ENCODE measurements at regions not wholly inside any gene's neighbourhood (a gene's known extent, or its start where the extent isn't known, plus 50 kb on each side); places are given as distances from the start of the nearest gene placed in this dataset.
A peak's percentile ranks its signal among the peaks of the same experiment; 100 is the strongest.

DNA sequence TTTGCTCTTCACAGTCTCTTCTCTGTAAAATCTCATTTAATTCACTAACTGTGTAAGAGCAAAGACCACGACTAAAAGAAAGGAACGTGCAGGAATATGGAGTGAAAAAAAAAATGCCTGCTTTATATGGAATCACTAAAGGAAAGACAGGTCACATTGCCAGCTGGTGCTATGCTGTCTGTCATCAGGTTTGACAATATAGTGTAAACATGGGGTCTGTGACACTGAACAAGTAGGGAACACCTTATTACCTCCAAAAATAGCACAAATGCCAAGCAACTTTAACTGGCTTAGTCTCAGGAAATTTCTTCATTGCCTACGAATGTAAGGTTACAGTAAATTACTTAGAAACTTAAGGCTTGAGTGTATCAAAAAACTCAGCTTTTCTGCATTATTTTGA is 364.5 kb upstream of the LINC00305 start:
- no peaks in the 10 kb centered on the region for H3K9me2 ChIP-seq (ENCODE audit: insufficient read depth, low read length)
- no peak overlapping the region for H2AFZ ChIP-seq (ENCODE audit: low read depth, low read length)
- H3F3A ChIP-seq (ENCODE audit: insufficient read depth, low read length, poor library complexity, severe bottlenecking), result no peaks in the 10 kb centered on the region
- no peaks in the 10 kb centered on the region for H3K36me3 ChIP-seq (ENCODE audit: insufficient read depth, low read length)
- H3K9me3 ChIP-seq (ENCODE audit: low read length), result no peaks in the 10 kb centered on the region
- TF ChIP-seq TAF1 (IDR thresholded peaks at IDR 0.05; ENCODE audit: low read depth) (no peak), EP300 (conservative IDR thresholded peaks at IDR 0.05; ENCODE audit: poor library complexity, severe bottlenecking) (peak; percentile 72), EZH2 (IDR thresholded peaks at IDR 0.05; ENCODE audit: borderline replicate concordance, insufficient read depth, low read length, poor library complexity, severe bottlenecking) (no peak), CTCF (IDR thresholded peaks at IDR 0.05; ENCODE audit: poor library complexity, severe bottlenecking) (no peak), RAD21 (conservative IDR thresholded peaks at IDR 0.05) (no peak), SMC3 (conservative IDR thresholded peaks at IDR 0.05; ENCODE audit: poor library complexity) (no peak), POLR2AphosphoS5 (IDR thresholded peaks at IDR 0.05) (peak; percentile 66), MXI1 (conservative IDR thresholded peaks at IDR 0.05; ENCODE audit: poor library complexity, severe bottlenecking) (no peak)
- TF ChIP-seq, protein P1, sequence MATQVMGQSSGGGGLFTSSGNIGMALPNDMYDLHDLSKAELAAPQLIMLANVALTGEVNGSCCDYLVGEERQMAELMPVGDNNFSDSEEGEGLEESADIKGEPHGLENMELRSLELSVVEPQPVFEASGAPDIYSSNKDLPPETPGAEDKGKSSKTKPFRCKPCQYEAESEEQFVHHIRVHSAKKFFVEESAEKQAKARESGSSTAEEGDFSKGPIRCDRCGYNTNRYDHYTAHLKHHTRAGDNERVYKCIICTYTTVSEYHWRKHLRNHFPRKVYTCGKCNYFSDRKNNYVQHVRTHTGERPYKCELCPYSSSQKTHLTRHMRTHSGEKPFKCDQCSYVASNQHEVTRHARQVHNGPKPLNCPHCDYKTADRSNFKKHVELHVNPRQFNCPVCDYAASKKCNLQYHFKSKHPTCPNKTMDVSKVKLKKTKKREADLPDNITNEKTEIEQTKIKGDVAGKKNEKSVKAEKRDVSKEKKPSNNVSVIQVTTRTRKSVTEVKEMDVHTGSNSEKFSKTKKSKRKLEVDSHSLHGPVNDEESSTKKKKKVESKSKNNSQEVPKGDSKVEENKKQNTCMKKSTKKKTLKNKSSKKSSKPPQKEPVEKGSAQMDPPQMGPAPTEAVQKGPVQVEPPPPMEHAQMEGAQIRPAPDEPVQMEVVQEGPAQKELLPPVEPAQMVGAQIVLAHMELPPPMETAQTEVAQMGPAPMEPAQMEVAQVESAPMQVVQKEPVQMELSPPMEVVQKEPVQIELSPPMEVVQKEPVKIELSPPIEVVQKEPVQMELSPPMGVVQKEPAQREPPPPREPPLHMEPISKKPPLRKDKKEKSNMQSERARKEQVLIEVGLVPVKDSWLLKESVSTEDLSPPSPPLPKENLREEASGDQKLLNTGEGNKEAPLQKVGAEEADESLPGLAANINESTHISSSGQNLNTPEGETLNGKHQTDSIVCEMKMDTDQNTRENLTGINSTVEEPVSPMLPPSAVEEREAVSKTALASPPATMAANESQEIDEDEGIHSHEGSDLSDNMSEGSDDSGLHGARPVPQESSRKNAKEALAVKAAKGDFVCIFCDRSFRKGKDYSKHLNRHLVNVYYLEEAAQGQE (IDR thresholded peaks at IDR 0.05; ENCODE audit: borderline replicate concordance), result no peak
- no peak overlapping the region for H3K4me3 ChIP-seq (ENCODE audit: low read length)
- no peak overlapping the region for H3K27ac ChIP-seq (ENCODE audit: low read length)
- no peaks in the 10 kb centered on the region for H4K20me1 ChIP-seq (ENCODE audit: insufficient read depth)
- no peak overlapping the region for H3K4me2 ChIP-seq (ENCODE audit: low read length)
- H3K27me3 ChIP-seq (ENCODE audit: insufficient read depth, low read depth, low read length), result no peaks in the 10 kb centered on the region
- H3K79me2 ChIP-seq (replicated peaks; ENCODE audit: insufficient read depth, low read length), result no peaks in the 10 kb centered on the region
- no peak overlapping the region for H3K9ac ChIP-seq (ENCODE audit: low read length)

DNA sequence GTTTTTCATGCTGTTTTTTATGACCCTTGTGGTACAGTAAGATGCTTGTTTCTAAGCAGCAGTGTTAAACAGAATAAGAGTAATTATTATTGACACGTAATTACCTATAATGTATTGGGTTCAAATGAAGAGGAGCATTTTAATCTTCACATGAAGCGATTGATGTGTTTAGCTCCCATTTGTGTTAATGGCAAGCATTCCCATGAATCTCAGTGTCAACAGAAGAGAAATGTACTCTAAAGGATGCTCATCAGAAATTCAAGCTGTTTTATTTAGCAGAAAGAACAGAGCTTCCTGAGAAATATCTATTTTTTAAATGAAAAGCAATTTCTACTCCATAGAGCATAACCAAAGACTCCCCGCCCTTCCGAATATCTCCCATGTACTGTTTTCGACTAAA is 341.3 kb upstream of the LINC00305 start:
- Histone ChIP-seq H3K9me3 (ENCODE audit: low read length) (no peaks in the 10 kb centered on the region), H3K9me2 (ENCODE audit: insufficient read depth, low read length) (no peaks in the 10 kb centered on the region), H4K20me1 (ENCODE audit: insufficient read depth) (no peaks in the 10 kb centered on the region), H3K27me3 (ENCODE audit: insufficient read depth, low read depth, low read length) (no peaks in the 10 kb centered on the region), H3K9ac (ENCODE audit: low read length) (no peak overlapping the region), H3K4me3 (ENCODE audit: low read length) (no peak overlapping the region), H3K27ac (ENCODE audit: low read length) (no peak overlapping the region), H3K79me2 (replicated peaks; ENCODE audit: insufficient read depth, low read length) (no peaks in the 10 kb centered on the region), H3F3A (ENCODE audit: insufficient read depth, low read length, poor library complexity, severe bottlenecking) (no peaks in the 10 kb centered on the region), H2AFZ (ENCODE audit: low read depth, low read length) (peak overlapping the region; percentile 1), H3K36me3 (ENCODE audit: insufficient read depth, low read length) (no peaks in the 10 kb centered on the region), H3K4me2 (ENCODE audit: low read length) (peak overlapping the region; percentile 3)
- TF ChIP-seq TAF1 (IDR thresholded peaks at IDR 0.05; ENCODE audit: low read depth), result no peak
- TF ChIP-seq, protein P1 (IDR thresholded peaks at IDR 0.05; ENCODE audit: borderline replicate concordance), result no peak
- TF ChIP-seq CTCF (IDR thresholded peaks at IDR 0.05; ENCODE audit: poor library complexity, severe bottlenecking), result no peak
- no peak for TF ChIP-seq MXI1 (conservative IDR thresholded peaks at IDR 0.05; ENCODE audit: poor library complexity, severe bottlenecking)
- no peak for TF ChIP-seq EZH2 (IDR thresholded peaks at IDR 0.05; ENCODE audit: borderline replicate concordance, insufficient read depth, low read length, poor library complexity, severe bottlenecking)
- no peak for TF ChIP-seq EP300 (conservative IDR thresholded peaks at IDR 0.05; ENCODE audit: poor library complexity, severe bottlenecking)
- no peak for TF ChIP-seq RAD21 (conservative IDR thresholded peaks at IDR 0.05)
- no peak for TF ChIP-seq POLR2AphosphoS5 (IDR thresholded peaks at IDR 0.05)
- no peak for TF ChIP-seq SMC3 (conservative IDR thresholded peaks at IDR 0.05; ENCODE audit: poor library complexity)

Measured in neural cell (in vitro differentiated cells).